GM19025 (cell line): ENCODE measurements at regions not wholly inside any gene's neighbourhood (a gene's known extent, or its start where the extent isn't known, plus 50 kb on each side); places are given as distances from the start of the nearest gene placed in this dataset.

Experiments used
- ATAC-seq: cut with Tn5 transposase; IDR thresholded peaks from one replicate; pipeline ENCODE4 v1.9.1; 2021; ENCODE audit warnings: mild to moderate bottlenecking, low read depth, moderate library complexity; ENCODE audit not compliant: unreplicated experiment

GRCh38 chr3:147919496-147919895, 510.3 kb downstream of the ZIC1 start:
- no peak for ATAC-seq

DNA sequence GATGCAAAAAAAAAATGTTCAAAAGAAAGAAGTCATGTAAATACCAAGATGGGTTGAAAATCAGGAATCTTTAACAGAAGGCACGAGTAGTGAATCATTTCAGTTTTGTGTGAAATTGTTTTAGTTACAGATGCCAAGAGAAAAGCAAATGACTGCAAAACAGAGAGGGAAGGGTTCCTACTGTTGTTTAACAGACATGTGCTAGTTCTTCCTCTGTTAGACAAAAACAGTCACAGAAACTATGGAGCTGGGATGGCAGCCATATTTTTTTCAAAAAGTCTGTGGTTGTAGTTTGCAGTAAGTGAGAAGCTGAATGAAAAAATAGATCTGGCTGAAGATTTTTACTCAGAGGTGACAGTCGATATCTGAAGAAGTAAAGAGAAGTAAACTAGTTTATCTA, 511.9 kb downstream of the ZIC1 start:
- no peak for ATAC-seq

GRCh38 chr3:147924755-147925154, 515.6 kb downstream of the ZIC1 start:
- ATAC-seq, result no peak

DNA sequence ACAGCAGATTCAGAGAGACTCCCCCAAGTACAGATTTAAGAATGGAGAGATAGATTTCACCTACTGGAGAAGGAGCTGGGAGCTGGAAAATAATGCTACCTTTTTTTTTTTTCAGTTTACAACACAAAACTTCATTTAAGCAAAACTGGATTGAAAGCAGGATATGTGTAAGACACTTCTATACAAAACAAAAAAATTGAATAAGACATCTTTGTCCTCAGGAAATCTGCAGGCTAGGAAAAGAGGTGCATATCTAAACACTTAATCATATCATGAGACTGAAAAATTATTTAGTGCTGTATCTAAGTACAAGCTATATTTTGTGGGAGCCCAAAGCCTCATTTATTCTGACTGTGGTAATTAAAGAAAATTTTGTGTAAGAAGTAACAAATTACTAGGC, 516.1 kb downstream of the ZIC1 start:
- no peak for ATAC-seq

GRCh38 chr3:147930232-147930807, 521.2 kb downstream of the ZIC1 start:
- ATAC-seq, result no peak

GRCh38 chr3:147934451-147935180, 525.5 kb downstream of the ZIC1 start:
- ATAC-seq, result no peak

GRCh38 chr3:147937341-147937740, 528.2 kb downstream of the ZIC1 start:
- ATAC-seq, result no peak

DNA sequence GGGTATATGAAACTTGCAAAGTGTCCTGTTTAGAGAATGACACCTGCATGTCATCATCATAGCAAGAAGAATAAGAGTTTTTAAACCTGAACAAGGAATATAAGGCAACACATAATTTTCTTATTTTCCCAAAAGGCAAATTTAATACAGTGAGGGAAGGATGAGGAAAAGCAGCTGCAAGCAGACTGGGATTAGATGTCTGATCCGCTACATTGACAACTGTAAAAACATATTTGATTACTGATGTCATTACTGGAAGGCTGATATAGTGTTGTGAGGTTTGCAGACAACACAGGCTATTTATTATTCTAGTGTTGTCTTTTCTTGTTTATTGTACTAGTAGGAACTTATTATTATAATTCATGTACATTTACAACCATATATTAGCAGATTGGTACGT, 528.7 kb downstream of the ZIC1 start:
- no peak for ATAC-seq

- ATAC-seq, result no peak
These were observed 530.3 kb downstream of the ZIC1 start for GRCh38 chr3:147939425-147939824.

- no peak for ATAC-seq
These were observed 530.7 kb downstream of the ZIC1 start for GRCh38 chr3:147939839-147940238.

- ATAC-seq, result no peak
These were observed 531.4 kb downstream of the ZIC1 start for GRCh38 chr3:147940405-147941193.

- no peak for ATAC-seq
These were observed 532.8 kb downstream of the ZIC1 start for GRCh38 chr3:147941969-147942368.

- no peak for ATAC-seq
These were observed 534.2 kb downstream of the ZIC1 start for GRCh38 chr3:147943265-147943945.

- ATAC-seq, result peak; percentile 69
These were observed 536.9 kb downstream of the ZIC1 start for GRCh38 chr3:147945968-147946519.

GRCh38 chr3:147956615-147957014, 547.5 kb downstream of the ZIC1 start:
- no peak for ATAC-seq

DNA sequence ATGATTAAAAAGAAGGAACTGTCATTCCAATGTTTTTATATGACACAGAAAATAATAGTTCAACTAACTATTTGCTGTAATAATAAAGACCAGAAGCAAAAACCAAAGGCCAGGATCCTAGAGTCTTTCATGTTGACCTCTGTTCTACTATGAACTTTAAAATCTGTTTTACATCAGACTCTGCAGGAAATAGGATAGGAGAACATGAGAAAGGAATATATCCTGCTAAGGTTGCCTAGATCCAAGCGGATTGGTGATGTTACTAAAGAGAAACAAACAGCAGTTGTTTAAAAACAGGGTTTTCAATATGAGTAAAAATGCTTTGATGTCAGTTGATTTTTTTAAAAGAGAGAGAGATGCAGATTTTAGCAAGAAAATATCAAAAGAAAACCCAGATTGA, 549.6 kb downstream of the ZIC1 start:
- no peak for ATAC-seq

DNA sequence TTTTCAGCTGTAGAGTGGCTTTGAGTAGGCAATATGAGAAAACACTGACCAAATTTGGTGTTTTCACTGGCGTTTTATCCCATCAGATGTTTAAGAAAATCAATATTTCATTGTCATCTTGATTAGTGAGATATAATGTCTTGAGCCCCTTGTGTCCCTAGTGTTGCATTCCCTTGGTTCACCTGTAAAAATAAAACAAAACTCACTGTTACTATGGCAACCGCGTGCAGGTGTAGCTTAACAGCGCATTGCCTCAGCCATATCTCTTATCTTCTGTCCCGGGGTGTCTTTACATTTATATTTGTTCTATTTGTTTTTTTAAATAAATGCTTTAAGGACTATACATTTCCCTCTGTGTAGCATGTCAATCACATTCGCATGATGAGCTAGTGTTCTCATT, 551.6 kb downstream of the ZIC1 start:
- ATAC-seq, result no peak

GRCh38 chr3:147962408-147963164, 553.4 kb downstream of the ZIC1 start:
- no peak for ATAC-seq

GRCh38 chr3:147963711-147964110, 554.5 kb downstream of the ZIC1 start:
- ATAC-seq, result no peak

DNA sequence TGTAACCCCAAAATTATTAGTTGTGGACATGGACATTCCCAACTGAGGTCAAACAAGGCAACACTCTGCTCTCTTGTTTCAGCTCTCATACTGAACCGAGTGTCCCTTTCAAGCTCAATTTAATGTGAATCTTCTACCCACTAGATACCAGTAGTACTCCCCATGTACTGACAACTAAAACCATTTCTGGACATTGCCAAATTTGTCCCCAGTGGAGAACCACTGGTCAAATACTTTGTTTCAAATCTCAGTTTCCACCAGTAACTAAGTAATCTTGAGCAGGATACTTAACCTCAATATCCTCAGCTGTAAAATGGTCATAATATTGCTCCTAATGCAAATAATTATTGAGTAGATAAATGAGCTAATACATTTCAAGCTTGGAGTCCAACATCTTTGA, 566.0 kb downstream of the ZIC1 start:
- ATAC-seq, result no peak
